Mucosa of descending colon (tissue), 3 donors: ENCODE measurements at regions not wholly inside any gene's neighbourhood (a gene's known extent, or its start where the extent isn't known, plus 50 kb on each side); places are given as distances from the start of the nearest gene placed in this dataset.

Experiments used
- ATAC-seq: fragments of 200-7000 bp; cut with Tn5 transposase; one replicate; pipeline ENCODE4 v1.9.1; 2020; ENCODE audit warnings: mild to moderate bottlenecking, moderate library complexity
- DNase-seq, 3 donors: peaks; one replicate each; pipeline ENCODE4 v3.0.0-alpha.2; 2020
- H3K36me3 ChIP-seq: fragments of 200-600 bp; one replicate; pipeline ENCODE4 v1.8.0; 2021; ENCODE audit warnings: low read depth, mild to moderate bottlenecking
- H3K4me1 ChIP-seq: fragments of 200-600 bp; one replicate; pipeline ENCODE4 v1.8.0; 2021; ENCODE audit warnings: low read depth, mild to moderate bottlenecking
- H3K4me3 ChIP-seq: fragments of 200-600 bp; one replicate; pipeline ENCODE4 v1.8.0; 2021; ENCODE audit warnings: mild to moderate bottlenecking
- H3K9me3 ChIP-seq: fragments of 200-600 bp; one replicate; pipeline ENCODE4 v1.8.0; 2021; ENCODE audit warnings: mild to moderate bottlenecking
- intact Hi-C, 2 donors: fragments of 100-400 bp; cut with DNase I in 1 of 2; cut with micrococcal nuclease in 1 of 2; formaldehyde crosslinking; loops; one replicate each; pipeline versions ENCODE4 v1.11.0 to v1.11.1; 2022; cut with DNase I, micrococcal nuclease
- TF ChIP-seq, protein P1 (sequence below): fragments of 200-600 bp; IDR thresholded peaks from one replicate; pipeline ENCODE4 v1.8.0; 2022; ENCODE audit warnings: antibody characterized with exemption, mild to moderate bottlenecking
- donor health status: DM: no; HTN: no; CAD: no; lungs with moderate emphysema.
- donor health status: DM: no; HTN: no; CAD: no.
- donor health status: DM: no; HTN: yes; CAD: no.

DNA sequence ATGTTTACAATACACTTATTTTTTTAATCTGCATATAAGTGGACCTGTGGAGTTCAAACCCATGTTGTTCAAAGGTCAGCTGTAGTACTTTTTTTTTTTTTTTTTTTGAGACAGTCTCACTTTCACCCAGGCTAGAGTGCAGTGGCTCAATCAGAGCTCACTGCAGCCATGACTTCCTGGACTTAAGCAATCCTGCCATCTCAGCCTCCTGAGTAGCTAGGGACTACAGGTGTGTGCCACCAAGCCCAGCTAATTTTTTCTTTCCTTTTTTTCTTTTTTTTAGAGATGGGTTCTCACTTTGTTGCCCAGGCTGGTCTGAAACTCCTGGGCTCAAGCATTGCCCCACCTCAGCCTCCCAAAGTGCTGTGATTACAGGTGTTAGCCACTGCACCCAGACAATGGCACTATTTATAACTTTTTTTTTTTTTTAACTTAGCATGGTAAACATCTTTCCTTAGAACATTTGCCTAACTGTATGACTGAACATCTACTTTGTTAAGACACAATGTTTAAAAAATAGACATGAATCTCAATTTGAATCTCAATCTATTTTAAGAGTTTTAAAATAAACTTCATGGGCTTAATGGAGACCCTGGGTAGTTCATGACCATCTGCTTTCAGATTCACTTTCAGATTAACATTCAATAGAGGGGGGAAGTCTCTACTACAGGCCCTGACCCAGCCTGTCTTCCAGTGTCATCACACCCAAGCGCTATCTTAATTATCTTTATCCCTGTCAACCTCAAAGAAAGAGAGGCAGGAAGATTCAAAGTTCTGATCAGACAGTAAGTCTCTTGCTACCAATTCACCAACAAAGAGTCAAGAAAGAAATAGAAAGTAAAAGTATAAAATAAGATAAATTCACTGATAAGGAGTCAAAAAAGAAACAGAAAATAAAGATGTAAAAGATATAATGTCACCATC is 97.7 kb upstream of the DOCK9 start:
- TF ChIP-seq, protein P1, sequence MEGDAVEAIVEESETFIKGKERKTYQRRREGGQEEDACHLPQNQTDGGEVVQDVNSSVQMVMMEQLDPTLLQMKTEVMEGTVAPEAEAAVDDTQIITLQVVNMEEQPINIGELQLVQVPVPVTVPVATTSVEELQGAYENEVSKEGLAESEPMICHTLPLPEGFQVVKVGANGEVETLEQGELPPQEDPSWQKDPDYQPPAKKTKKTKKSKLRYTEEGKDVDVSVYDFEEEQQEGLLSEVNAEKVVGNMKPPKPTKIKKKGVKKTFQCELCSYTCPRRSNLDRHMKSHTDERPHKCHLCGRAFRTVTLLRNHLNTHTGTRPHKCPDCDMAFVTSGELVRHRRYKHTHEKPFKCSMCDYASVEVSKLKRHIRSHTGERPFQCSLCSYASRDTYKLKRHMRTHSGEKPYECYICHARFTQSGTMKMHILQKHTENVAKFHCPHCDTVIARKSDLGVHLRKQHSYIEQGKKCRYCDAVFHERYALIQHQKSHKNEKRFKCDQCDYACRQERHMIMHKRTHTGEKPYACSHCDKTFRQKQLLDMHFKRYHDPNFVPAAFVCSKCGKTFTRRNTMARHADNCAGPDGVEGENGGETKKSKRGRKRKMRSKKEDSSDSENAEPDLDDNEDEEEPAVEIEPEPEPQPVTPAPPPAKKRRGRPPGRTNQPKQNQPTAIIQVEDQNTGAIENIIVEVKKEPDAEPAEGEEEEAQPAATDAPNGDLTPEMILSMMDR = no peak
- Histone ChIP-seq H3K4me3 (no peak overlapping the region), H3K9me3 (no peaks in the 10 kb centered on the region), H3K36me3 (no peaks in the 10 kb centered on the region), H3K4me1 (peaks cover 7% of the 10 kb centered on the region)
- ATAC-seq = peak; percentile 66
- intact Hi-C loops = no loop called here
- DNase-seq = no peak

DNA sequence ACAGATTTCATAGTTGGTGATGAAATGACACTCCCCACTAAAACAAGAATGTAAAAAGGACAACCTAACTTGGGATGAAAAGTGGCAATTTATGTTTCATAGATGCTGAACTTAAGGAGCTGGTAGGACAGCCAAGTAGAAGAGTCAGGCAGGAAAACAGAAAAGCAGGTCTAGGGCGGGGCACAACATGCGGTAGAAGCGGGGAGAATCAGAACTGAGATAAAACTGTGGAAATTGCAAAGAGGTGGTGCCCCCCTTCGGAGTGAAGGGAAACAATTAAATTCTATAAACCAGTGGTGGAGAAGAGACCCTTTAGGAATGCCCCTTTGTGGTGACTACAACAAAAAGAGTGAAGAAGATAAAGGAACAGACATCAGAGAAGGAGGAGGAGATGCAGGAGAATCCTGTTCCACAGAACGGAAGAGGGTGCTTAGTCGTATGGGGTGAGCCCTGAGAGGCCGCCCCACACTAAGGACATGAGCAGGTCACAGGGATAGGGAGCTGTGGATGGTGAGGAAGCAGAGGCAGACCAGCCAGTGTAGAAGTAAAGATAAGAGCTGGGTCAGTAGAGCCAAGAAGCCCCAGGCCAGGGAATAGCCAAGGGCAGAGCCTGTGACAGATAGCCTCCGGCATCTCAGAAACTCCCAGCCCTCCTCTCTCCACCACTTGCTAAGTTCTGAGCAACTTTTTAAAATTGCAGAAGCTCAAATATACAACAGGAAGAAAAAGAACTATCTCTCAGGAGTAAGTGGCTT is 100.3 kb upstream of the DOCK9 start:
- ATAC-seq (no peak), DNase-seq (no peak)
- H3K4me1 ChIP-seq = peaks cover 7% of the 10 kb centered on the region
- no peaks in the 10 kb centered on the region for H3K9me3 ChIP-seq
- intact Hi-C loops = no loop called here
- no peak overlapping the region for H3K4me3 ChIP-seq
- no peaks in the 10 kb centered on the region for H3K36me3 ChIP-seq
- TF ChIP-seq, protein P1 = no peak

DNA sequence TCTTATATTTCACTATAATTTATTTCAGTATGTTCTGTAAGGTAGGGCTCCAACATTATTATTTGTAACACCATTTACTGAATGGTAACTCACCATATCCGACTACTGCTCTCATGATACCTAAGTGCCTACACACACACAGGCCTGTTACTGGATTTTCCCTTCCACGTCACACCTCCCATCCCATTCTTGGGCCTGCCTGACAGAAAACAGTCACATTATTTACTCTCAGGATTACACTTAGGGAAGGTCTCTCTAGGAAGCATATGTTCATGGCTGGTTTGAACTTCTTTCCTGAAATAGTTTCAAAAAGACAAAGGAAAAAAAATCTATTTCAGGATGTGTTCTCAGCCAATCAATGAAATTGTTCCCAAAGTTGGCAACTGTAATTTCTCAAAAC is 102.3 kb upstream of the DOCK9 start:
- TF ChIP-seq, protein P1 = no peak
- no peak for DNase-seq
- Histone ChIP-seq H3K4me1 (peaks cover 14% of the 10 kb centered on the region), H3K9me3 (no peaks in the 10 kb centered on the region), H3K36me3 (no peaks in the 10 kb centered on the region), H3K4me3 (no peak overlapping the region)
- intact Hi-C loops = no loop called here
- no peak for ATAC-seq

DNA sequence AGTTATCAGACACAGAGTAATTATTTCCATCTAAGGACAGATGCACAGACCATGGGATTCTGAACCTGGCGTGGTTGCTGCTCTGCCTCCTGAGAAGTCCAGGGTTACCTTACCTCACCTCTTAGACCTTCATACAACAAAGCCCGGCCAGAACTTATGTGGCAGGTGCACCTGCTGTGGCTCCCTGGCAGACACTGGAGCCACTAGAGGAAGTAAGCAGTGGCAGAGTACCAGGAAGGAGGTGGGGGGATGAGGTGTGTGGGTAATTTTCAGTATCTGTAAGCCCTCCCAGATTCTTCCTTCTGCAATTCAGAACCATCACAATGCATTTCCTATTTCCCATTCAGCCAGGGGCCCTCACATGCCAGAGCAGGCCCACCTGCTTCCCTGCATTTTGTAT is 106.1 kb upstream of the DOCK9 start:
- H3K4me1 ChIP-seq = peaks cover 12% of the 10 kb centered on the region
- intact Hi-C loops = no loop called here
- H3K4me3 ChIP-seq = no peak overlapping the region
- H3K9me3 ChIP-seq = no peaks in the 10 kb centered on the region
- H3K36me3 ChIP-seq = no peaks in the 10 kb centered on the region
- DNase-seq = no peak
- TF ChIP-seq, protein P1 = no peak
- no peak for ATAC-seq

DNA sequence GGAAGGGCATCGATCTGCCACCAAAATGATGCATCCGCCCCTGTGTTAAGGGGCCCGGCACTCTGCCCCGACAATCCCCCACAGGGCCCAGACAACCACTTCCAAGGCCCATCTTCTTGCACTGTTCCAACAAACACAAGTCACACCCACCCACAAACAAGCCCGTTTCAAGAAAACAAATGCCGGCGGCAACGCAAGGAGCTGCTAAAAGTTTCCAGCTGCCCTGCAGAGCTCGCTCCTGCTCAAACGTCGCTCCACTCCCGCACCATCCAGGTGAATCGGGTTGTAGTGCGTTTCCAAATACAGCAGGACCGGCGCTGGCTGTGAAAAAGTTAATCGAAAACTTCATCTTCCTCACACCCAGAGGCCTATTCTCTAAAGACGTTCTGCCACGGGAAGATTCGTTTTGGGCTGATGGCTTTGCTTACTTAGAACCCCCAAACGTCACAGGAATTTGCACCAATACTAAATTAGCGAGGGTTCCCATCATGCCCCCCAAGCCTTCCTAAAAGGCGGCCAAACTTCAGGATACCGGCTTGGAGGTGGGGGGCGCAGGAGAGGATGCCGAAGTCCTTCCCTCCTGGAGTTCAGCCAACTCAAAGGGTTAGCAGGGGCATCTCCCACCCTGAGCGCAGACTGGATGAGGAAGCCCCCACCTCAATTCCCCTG is 107.4 kb upstream of the DOCK9 start:
- Histone ChIP-seq H3K9me3 (no peaks in the 10 kb centered on the region), H3K36me3 (no peaks in the 10 kb centered on the region), H3K4me1 (peaks cover 12% of the 10 kb centered on the region), H3K4me3 (no peak overlapping the region)
- peak in 2 of 3 donors; percentile 14 to 36 for DNase-seq
- intact Hi-C loops = no loop called here
- ATAC-seq = no peak
- TF ChIP-seq, protein P1 = no peak
